ENCODE measurements at regions not wholly inside any gene's neighbourhood (a gene's known extent, or its start where the extent isn't known, plus 50 kb on each side); places are given as distances from the start of the nearest gene placed in this dataset.

DNA sequence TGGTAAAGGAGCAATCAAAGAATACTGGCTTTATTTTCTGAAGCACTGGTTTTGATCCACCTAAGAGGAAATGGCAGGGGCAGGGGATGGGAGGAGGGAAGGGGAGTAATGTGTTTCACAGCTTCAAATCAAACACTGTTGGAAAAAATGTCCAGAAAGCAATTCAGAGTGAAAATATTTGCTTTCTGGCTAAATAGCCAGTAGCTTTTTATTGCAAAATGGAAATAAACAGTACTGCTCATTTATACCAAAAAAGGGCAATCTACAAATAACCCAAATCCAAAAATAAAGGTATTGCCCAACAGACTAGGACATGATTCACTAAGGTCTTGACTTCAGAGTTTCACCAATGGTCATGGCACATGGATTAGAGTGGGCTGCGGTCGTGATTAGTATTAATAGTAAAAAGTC is 279.3 kb upstream of the THBS1 start:
- no peak for ATAC-seq
- no peak for DNase-seq (ENCODE audit: low read depth, low spot score)
- H3K9me3 ChIP-seq (ENCODE audit: control insufficient read depth, insufficient read depth, low read depth, low read length) = no peaks in the 10 kb centered on the region
- ChIA-PET POLR2A (no interaction called here), CTCF (no interaction called here)
- no peaks in the 10 kb centered on the region for H3K4me1 ChIP-seq (ENCODE audit: control insufficient read depth, insufficient read depth, low read length)
- no TSS peak for BruUV-seq (replicated peaks)
- intact Hi-C loops (cut with micrococcal nuclease; ENCODE audit: unreplicated experiment) (no loop called here), in situ Hi-C loops (cut with HindIII; ENCODE audit: low pct_unique_long_range_greater_than_20kb, low sequenced_read_pairs) (no loop called here)
- H3K4me3 ChIP-seq (ENCODE audit: low read depth in 2 of 2, low read length in 2 of 2) = no peak overlapping the region
- TF ChIP-seq SIN3A (IDR thresholded peaks at IDR 0.05; ENCODE audit: borderline replicate concordance, insufficient read depth, low read depth, low read length) = no peak
- no peak for TF ChIP-seq POLR2AphosphoS5 (IDR thresholded peaks at IDR 0.05; ENCODE audit: low read depth, low read length)
- TF ChIP-seq TCF7L2 (IDR thresholded peaks at IDR 0.05; ENCODE audit: low read depth, low read length) = no peak
- H3K27ac ChIP-seq (ENCODE audit: low read length) = no peak overlapping the region
- no peaks in the 10 kb centered on the region for H3K27me3 ChIP-seq (ENCODE audit: control insufficient read depth, insufficient read depth, low read length)
- no peaks in the 10 kb centered on the region for H3K36me3 ChIP-seq (ENCODE audit: control insufficient read depth, insufficient read depth, low read length)

DNA sequence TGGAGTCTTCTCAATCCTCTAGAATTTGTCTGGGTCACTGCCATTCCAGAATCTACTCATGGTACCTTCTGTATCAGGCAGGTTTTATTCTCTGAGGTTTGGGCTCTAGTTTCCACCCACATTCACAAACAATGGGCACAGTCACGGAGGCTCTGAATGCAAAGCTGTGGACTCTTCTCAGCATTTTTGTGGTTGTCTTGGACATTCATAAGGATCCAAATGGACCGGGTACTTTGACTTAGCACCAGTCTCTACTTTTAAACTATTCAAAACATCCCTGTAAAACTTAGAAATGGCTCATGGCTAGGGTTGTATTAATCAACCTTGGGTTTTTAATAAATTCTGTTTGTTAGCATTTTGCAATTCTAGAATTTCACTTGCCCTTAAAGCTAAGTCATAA is 277.9 kb upstream of the THBS1 start:
- in situ Hi-C loops (cut with HindIII; ENCODE audit: low pct_unique_long_range_greater_than_20kb, low sequenced_read_pairs) = no loop called here
- no peaks in the 10 kb centered on the region for H3K4me1 ChIP-seq (ENCODE audit: control insufficient read depth, insufficient read depth, low read length)
- no peak overlapping the region for H3K27ac ChIP-seq (ENCODE audit: low read length)
- TF ChIP-seq, protein P1, sequence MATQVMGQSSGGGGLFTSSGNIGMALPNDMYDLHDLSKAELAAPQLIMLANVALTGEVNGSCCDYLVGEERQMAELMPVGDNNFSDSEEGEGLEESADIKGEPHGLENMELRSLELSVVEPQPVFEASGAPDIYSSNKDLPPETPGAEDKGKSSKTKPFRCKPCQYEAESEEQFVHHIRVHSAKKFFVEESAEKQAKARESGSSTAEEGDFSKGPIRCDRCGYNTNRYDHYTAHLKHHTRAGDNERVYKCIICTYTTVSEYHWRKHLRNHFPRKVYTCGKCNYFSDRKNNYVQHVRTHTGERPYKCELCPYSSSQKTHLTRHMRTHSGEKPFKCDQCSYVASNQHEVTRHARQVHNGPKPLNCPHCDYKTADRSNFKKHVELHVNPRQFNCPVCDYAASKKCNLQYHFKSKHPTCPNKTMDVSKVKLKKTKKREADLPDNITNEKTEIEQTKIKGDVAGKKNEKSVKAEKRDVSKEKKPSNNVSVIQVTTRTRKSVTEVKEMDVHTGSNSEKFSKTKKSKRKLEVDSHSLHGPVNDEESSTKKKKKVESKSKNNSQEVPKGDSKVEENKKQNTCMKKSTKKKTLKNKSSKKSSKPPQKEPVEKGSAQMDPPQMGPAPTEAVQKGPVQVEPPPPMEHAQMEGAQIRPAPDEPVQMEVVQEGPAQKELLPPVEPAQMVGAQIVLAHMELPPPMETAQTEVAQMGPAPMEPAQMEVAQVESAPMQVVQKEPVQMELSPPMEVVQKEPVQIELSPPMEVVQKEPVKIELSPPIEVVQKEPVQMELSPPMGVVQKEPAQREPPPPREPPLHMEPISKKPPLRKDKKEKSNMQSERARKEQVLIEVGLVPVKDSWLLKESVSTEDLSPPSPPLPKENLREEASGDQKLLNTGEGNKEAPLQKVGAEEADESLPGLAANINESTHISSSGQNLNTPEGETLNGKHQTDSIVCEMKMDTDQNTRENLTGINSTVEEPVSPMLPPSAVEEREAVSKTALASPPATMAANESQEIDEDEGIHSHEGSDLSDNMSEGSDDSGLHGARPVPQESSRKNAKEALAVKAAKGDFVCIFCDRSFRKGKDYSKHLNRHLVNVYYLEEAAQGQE (IDR thresholded peaks at IDR 0.05; ENCODE audit: insufficient read depth in 1 of 2, low read depth in 2 of 2, low read length in 1 of 2) = no peak
- TF ChIP-seq, protein P2, sequence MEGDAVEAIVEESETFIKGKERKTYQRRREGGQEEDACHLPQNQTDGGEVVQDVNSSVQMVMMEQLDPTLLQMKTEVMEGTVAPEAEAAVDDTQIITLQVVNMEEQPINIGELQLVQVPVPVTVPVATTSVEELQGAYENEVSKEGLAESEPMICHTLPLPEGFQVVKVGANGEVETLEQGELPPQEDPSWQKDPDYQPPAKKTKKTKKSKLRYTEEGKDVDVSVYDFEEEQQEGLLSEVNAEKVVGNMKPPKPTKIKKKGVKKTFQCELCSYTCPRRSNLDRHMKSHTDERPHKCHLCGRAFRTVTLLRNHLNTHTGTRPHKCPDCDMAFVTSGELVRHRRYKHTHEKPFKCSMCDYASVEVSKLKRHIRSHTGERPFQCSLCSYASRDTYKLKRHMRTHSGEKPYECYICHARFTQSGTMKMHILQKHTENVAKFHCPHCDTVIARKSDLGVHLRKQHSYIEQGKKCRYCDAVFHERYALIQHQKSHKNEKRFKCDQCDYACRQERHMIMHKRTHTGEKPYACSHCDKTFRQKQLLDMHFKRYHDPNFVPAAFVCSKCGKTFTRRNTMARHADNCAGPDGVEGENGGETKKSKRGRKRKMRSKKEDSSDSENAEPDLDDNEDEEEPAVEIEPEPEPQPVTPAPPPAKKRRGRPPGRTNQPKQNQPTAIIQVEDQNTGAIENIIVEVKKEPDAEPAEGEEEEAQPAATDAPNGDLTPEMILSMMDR (IDR thresholded peaks at IDR 0.05) = no peak
- TF ChIP-seq TCF7L2 (IDR thresholded peaks at IDR 0.05; ENCODE audit: low read depth, low read length) (no peak), POLR2AphosphoS5 (IDR thresholded peaks at IDR 0.05; ENCODE audit: low read depth, low read length) (no peak), SIN3A (IDR thresholded peaks at IDR 0.05; ENCODE audit: borderline replicate concordance, insufficient read depth, low read depth, low read length) (no peak)
- no peaks in the 10 kb centered on the region for H3K9me3 ChIP-seq (ENCODE audit: control insufficient read depth, insufficient read depth, low read depth, low read length)
- no peaks in the 10 kb centered on the region for H3K36me3 ChIP-seq (ENCODE audit: control insufficient read depth, insufficient read depth, low read length)
- CTCF ChIA-PET = no interaction called here
- intact Hi-C loops (cut with micrococcal nuclease; ENCODE audit: unreplicated experiment) = no loop called here
- POLR2A ChIA-PET = interaction anchor here (0.6 kb wide), 1 partner anchor 66 kb away, joined by 3 read pairs; no protein-coding TSS in a partner anchor
- H3K27me3 ChIP-seq (ENCODE audit: control insufficient read depth, insufficient read depth, low read length) = no peaks in the 10 kb centered on the region
- no TSS peak for BruUV-seq (replicated peaks)
- ATAC-seq (no peak), DNase-seq (ENCODE audit: low read depth, low spot score) (no peak)
- no peak overlapping the region for H3K4me3 ChIP-seq (ENCODE audit: low read depth in 2 of 2, low read length in 2 of 2)

DNA sequence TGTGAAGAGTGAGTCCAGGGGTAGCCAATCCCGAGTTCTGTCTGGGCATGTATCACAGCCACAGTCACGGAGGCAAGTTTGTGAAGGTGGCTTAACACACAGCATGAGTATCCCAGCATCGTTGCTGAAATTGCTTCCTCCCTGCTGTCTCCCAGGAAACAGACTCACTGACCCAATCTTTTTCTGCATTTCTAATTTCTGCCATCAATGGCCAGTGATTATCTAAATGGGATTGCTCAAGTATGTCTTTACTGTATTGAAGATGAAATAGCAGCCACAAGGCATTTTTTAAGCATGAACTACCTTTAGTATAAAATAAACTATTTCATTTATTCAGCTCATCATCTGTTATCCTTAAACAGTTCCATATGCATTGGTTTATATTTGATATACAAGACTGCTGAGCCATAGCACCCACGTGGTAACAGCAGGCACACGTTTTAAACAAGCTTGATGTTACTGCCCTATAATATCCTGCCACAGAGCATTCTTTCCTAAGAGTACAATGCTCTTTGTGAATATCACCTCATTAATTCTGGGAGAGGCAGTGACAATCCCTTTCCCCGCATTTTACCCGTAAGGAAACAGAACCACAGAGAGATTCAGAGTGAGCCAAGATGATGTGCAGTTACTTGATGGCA is 276.6 kb upstream of the THBS1 start:
- Histone ChIP-seq H3K4me3 (ENCODE audit: low read depth in 2 of 2, low read length in 2 of 2) (no peak overlapping the region), H3K27me3 (ENCODE audit: control insufficient read depth, insufficient read depth, low read length) (no peaks in the 10 kb centered on the region), H3K4me1 (ENCODE audit: control insufficient read depth, insufficient read depth, low read length) (no peaks in the 10 kb centered on the region), H3K9me3 (ENCODE audit: control insufficient read depth, insufficient read depth, low read depth, low read length) (no peaks in the 10 kb centered on the region; the same call in 1 of the 2 replicates), H3K36me3 (ENCODE audit: control insufficient read depth, insufficient read depth, low read length) (no peaks in the 10 kb centered on the region), H3K27ac (ENCODE audit: low read length) (no peak overlapping the region)
- intact Hi-C loops (cut with micrococcal nuclease; ENCODE audit: unreplicated experiment) (no loop called here), in situ Hi-C loops (cut with HindIII; ENCODE audit: low pct_unique_long_range_greater_than_20kb, low sequenced_read_pairs) (no loop called here)
- no peak for TF ChIP-seq SIN3A (IDR thresholded peaks at IDR 0.05; ENCODE audit: borderline replicate concordance, insufficient read depth, low read depth, low read length)
- TF ChIP-seq TCF7L2 (IDR thresholded peaks at IDR 0.05; ENCODE audit: low read depth, low read length) = no peak
- TF ChIP-seq, protein P1 (IDR thresholded peaks at IDR 0.05; ENCODE audit: insufficient read depth in 1 of 2, low read depth in 2 of 2, low read length in 1 of 2) = no peak
- TF ChIP-seq POLR2AphosphoS5 (IDR thresholded peaks at IDR 0.05; ENCODE audit: low read depth, low read length) = no peak
- CTCF ChIA-PET = no interaction called here
- POLR2A ChIA-PET = no interaction called here
- no TSS peak for BruUV-seq (replicated peaks)
- no peak for ATAC-seq
- no peak for DNase-seq (ENCODE audit: low read depth, low spot score)

Measured in Panc1 (cell line).